DND-41 (cell line): ENCODE measurements at regions not wholly inside any gene's neighbourhood (a gene's known extent, or its start where the extent isn't known, plus 50 kb on each side); places are given as distances from the start of the nearest gene placed in this dataset.
"Not testable (repeated sequence)": the region's sequence is repeated elsewhere in the genome, so short reads cannot be mapped to it uniquely, and the experiment has no call there.

Experiments used
- ATAC-seq: fragments of 200-7000 bp; cut with Tn5 transposase; 3 replicates; pipeline ENCODE4 v1.9.1; 2021; ENCODE audit warnings: low read depth; ENCODE audit not compliant: insufficient read depth
- DNase-seq: peaks from one replicate; pipeline ENCODE4 v3.0.0-alpha.2; 2020
- H2AFZ ChIP-seq: 2 replicates; pipeline ENCODE4 v1.6.0; 2012; ENCODE audit warnings: low read depth, low read length
- H3K27ac ChIP-seq: 2 replicates; pipeline ENCODE4 v1.5.1; 2012; ENCODE audit warnings: low read length, inconsistent platforms
- H3K27me3 ChIP-seq: fragments of 200-600 bp; sonication (generic); 2 replicates; pipeline ENCODE4 v1.6.0; 2012; ENCODE audit warnings: low read length, mild to moderate bottlenecking, inconsistent platforms; ENCODE audit not compliant: insufficient read depth, poor library complexity
- H3K36me3 ChIP-seq: 2 replicates; pipeline ENCODE4 v1.5.1; 2012; ENCODE audit warnings: low read length, inconsistent platforms; ENCODE audit not compliant: insufficient read depth
- H3K4me1 ChIP-seq: 2 replicates; pipeline ENCODE4 v1.5.1; 2012; ENCODE audit warnings: mild to moderate bottlenecking, low read length; ENCODE audit not compliant: insufficient read depth
- H3K4me2 ChIP-seq: 2 replicates; pipeline ENCODE4 v1.6.0; 2012; ENCODE audit warnings: mild to moderate bottlenecking, moderate library complexity, low read length, inconsistent platforms; ENCODE audit not compliant: insufficient read depth
- H3K4me3 ChIP-seq, 2 experiments: fragments of 200-600 bp in 1 of 2; shearing (Covaris generic) in 1 of 2; 2 replicates each; pipeline ENCODE4 v1.5.1; 2012 to 2016; ENCODE audit warnings: inconsistent platforms in 2 of 2, low read length in 2 of 2, mild to moderate bottlenecking in 2 of 2, low read depth in 1 of 2, moderate library complexity in 1 of 2
- H3K79me2 ChIP-seq: 2 replicates; pipeline ENCODE4 v1.6.0; 2012; ENCODE audit warnings: low read length, inconsistent platforms; ENCODE audit not compliant: insufficient read depth
- H3K9ac ChIP-seq: 2 replicates; pipeline ENCODE4 v1.6.0; 2012; ENCODE audit warnings: low read depth, mild to moderate bottlenecking, inconsistent platforms, low read length, moderate library complexity
- H3K9me3 ChIP-seq: 2 replicates; pipeline ENCODE4 v1.5.1; 2012; ENCODE audit warnings: low read length, moderate library complexity, mild to moderate bottlenecking, inconsistent platforms; ENCODE audit not compliant: insufficient read depth, severe bottlenecking
- H4K20me1 ChIP-seq: 2 replicates; pipeline ENCODE4 v1.6.0; 2012; ENCODE audit warnings: low read length; ENCODE audit not compliant: insufficient read depth
- EZH2 ChIP-seq: IDR thresholded peaks from 3 replicates; pipeline ENCODE4 v1.6.1; 2012; ENCODE audit warnings: borderline replicate concordance, low read depth, mild to moderate bottlenecking, moderate library complexity, low read length, inconsistent platforms; ENCODE audit not compliant: severe bottlenecking
- TF ChIP-seq, protein P1 (sequence below): IDR thresholded peaks from 2 replicates; pipeline ENCODE4 v1.5.1; 2012; ENCODE audit warnings: borderline replicate concordance, low read length, moderate library complexity, mild to moderate bottlenecking; ENCODE audit not compliant: poor library complexity, severe bottlenecking; ENCODE audit errors: extremely low read depth

GRCh38 chr11:3434976-3435375, 56.0 kb upstream of the ZNF195 start:
- Histone ChIP-seq H3K4me2 (no peak overlapping the region), H3K27me3 (no peaks in the 10 kb centered on the region), H4K20me1 (no peaks in the 10 kb centered on the region), H3K9me3 (no peaks in the 10 kb centered on the region), H2AFZ (no peak overlapping the region), H3K9ac (no peak overlapping the region), H3K4me3 (no peak overlapping the region), H3K36me3 (no peaks in the 10 kb centered on the region), H3K4me1 (no peaks in the 10 kb centered on the region), H3K79me2 (no peaks in the 10 kb centered on the region), H3K27ac (no peak overlapping the region)
- TF ChIP-seq, protein P1, sequence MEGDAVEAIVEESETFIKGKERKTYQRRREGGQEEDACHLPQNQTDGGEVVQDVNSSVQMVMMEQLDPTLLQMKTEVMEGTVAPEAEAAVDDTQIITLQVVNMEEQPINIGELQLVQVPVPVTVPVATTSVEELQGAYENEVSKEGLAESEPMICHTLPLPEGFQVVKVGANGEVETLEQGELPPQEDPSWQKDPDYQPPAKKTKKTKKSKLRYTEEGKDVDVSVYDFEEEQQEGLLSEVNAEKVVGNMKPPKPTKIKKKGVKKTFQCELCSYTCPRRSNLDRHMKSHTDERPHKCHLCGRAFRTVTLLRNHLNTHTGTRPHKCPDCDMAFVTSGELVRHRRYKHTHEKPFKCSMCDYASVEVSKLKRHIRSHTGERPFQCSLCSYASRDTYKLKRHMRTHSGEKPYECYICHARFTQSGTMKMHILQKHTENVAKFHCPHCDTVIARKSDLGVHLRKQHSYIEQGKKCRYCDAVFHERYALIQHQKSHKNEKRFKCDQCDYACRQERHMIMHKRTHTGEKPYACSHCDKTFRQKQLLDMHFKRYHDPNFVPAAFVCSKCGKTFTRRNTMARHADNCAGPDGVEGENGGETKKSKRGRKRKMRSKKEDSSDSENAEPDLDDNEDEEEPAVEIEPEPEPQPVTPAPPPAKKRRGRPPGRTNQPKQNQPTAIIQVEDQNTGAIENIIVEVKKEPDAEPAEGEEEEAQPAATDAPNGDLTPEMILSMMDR, result no peak
- no peak for TF ChIP-seq EZH2
- ATAC-seq (no peak), DNase-seq (no peak)

DNA sequence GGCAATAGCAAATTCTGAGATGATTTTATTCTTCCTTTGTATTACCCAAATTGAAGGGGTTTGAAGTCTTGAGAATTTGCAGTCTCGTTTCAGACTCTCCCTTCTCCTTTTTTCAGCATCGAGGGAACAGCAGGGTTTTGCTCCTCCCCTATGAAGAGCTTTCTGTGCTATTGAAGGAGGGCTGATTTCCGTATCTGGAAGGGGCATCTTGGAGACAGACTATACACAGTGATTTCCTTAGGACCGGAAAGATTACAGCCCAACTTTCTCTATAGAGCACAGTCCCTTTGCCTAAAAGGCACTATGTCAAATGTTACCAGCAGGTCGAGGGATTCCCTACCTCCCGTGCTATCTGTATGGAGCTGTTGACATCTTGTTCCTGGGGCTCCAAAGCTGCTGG, 50.2 kb upstream of the ZNF195 start:
- not testable (repeated sequence) for H3K9ac ChIP-seq, H3K27me3 ChIP-seq, H3K4me2 ChIP-seq, H3K27ac ChIP-seq, H3K36me3 ChIP-seq, H3K4me1 ChIP-seq, H3K79me2 ChIP-seq, H4K20me1 ChIP-seq, H3K4me3 ChIP-seq, DNase-seq, H2AFZ ChIP-seq, ATAC-seq, H3K9me3 ChIP-seq
